HepG2 (cell line): ENCODE measurements at regions not wholly inside any gene's neighbourhood (a gene's known extent, or its start where the extent isn't known, plus 50 kb on each side); places are given as distances from the start of the nearest gene placed in this dataset.

ENCODE experiments used
- FOXK2 ChIP-seq: fragments of 450-650 bp; IDR thresholded peaks from 2 replicates; pipeline ENCODE4 v1.6.1; 2016
- HNF1B ChIP-seq: sonication (generic); formaldehyde crosslinking; IDR thresholded peaks from 2 replicates; pipeline ENCODE4 v1.5.1; 2020; ENCODE audit warnings: mild to moderate bottlenecking, moderate library complexity, missing genetic modification reagents
- HNF4G ChIP-seq, 2 experiments: sonication (generic) in 1 of 2; formaldehyde crosslinking in 1 of 2; IDR thresholded peaks; 2 replicates each; pipeline versions ENCODE4 v1.4.0 to v1.6.1; 2011 to 2020; ENCODE audit warnings: borderline replicate concordance in 2 of 2, low read depth in 2 of 2, mild to moderate bottlenecking in 2 of 2, low read length in 1 of 2, missing genetic modification reagents in 1 of 2, moderate library complexity in 1 of 2
- LCORL ChIP-seq, 2 experiments: fragments of 450-650 bp in 1 of 2; sonication (generic) in 1 of 2; formaldehyde crosslinking in 1 of 2; IDR thresholded peaks; 2 replicates each; pipeline versions ENCODE4 v1.5.0 to v1.6.1; 2017 to 2020; ENCODE audit warnings: antibody characterized with exemption in 1 of 2, missing genetic modification reagents in 1 of 2
- MAX ChIP-seq: IDR thresholded peaks from 2 replicates; pipeline ENCODE4 v1.6.1; 2012; ENCODE audit warnings: inconsistent platforms
- POLR2A ChIP-seq, 2 experiments: IDR thresholded peaks; 2 replicates each; pipeline ENCODE4 v1.6.1; 2011; ENCODE audit warnings: low read depth in 2 of 2, low read length in 2 of 2, mild to moderate bottlenecking in 1 of 2, moderate library complexity in 1 of 2; ENCODE audit not compliant: insufficient read depth in 1 of 2
- PPARG ChIP-seq: conservative IDR thresholded peaks from 2 replicates; pipeline ENCODE4 v1.6.1; 2016; ENCODE audit warnings: missing biosample characterization, missing genetic modification reagents
- SAFB2 ChIP-seq: sonication (generic); formaldehyde crosslinking; IDR thresholded peaks from 2 replicates; pipeline ENCODE4 v1.5.1; 2020; ENCODE audit warnings: missing genetic modification reagents, low read depth, mild to moderate bottlenecking, borderline replicate concordance
- SIN3B ChIP-seq: fragments of 150-350 bp; IDR thresholded peaks from 2 replicates; pipeline ENCODE4 v1.6.1; 2014; ENCODE audit warnings: low read length
- SKI ChIP-seq: fragments of 450-650 bp; IDR thresholded peaks from one replicate; pipeline ENCODE4 v1.6.1; 2018; ENCODE audit warnings: mild to moderate bottlenecking; ENCODE audit not compliant: partially characterized antibody
- ZNF17 ChIP-seq: sonication (generic); formaldehyde crosslinking; IDR thresholded peaks from 2 replicates; pipeline ENCODE4 v1.5.0; 2020; ENCODE audit warnings: mild to moderate bottlenecking, missing genetic modification reagents
- ZNF274 ChIP-seq: sonication (generic); formaldehyde crosslinking; IDR thresholded peaks from 2 replicates; pipeline ENCODE4 v1.5.1; 2020; ENCODE audit warnings: mild to moderate bottlenecking, missing genetic modification reagents
- ZNF3 ChIP-seq: IDR thresholded peaks from 2 replicates; pipeline ENCODE4 v1.7.0; 2017; ENCODE audit warnings: inconsistent platforms
- ZNF451 ChIP-seq: sonication (generic); formaldehyde crosslinking; IDR thresholded peaks from 2 replicates; pipeline ENCODE4 v1.5.0; 2020; ENCODE audit warnings: mild to moderate bottlenecking, missing genetic modification reagents
- ZNF501 ChIP-seq: sonication (generic); formaldehyde crosslinking; IDR thresholded peaks from 2 replicates; pipeline ENCODE4 v1.5.1; 2020; ENCODE audit warnings: mild to moderate bottlenecking, moderate library complexity, missing genetic modification reagents
- ZNF572 ChIP-seq: sonication (generic); formaldehyde crosslinking; IDR thresholded peaks from 2 replicates; pipeline ENCODE4 v1.5.1; 2020; ENCODE audit warnings: mild to moderate bottlenecking, missing genetic modification reagents
- ZNF605 ChIP-seq: sonication (generic); formaldehyde crosslinking; IDR thresholded peaks from 2 replicates; pipeline ENCODE4 v1.8.0; 2022; ENCODE audit warnings: mild to moderate bottlenecking, missing genetic modification reagents
- ZNF746 ChIP-seq: sonication (generic); formaldehyde crosslinking; IDR thresholded peaks from 2 replicates; pipeline ENCODE4 v1.8.0; 2022; ENCODE audit warnings: mild to moderate bottlenecking, missing genetic modification reagents
- TF ChIP-seq, protein P1 (sequence below): sonication (generic); formaldehyde crosslinking; IDR thresholded peaks from 2 replicates; pipeline ENCODE4 v1.4.0; 2020; ENCODE audit warnings: missing genetic modification reagents
- TF ChIP-seq, protein P2 (sequence below): IDR thresholded peaks from 2 replicates; pipeline ENCODE4 v1.6.1; 2016; ENCODE audit warnings: missing compliant biosample characterization, missing genetic modification reagents, borderline replicate concordance

GRCh38 chr15:99452728-99453636, 112.8 kb upstream of the MEF2A start (continued):
- TF ChIP-seq MAX (peak; percentile 63), ZNF274 (0 out of 2 replicates have a peak, but pooled peaks have one; percentile 22), ZNF17 (CRISPR knock-in tag) (no peak), ZNF3 (CRISPR knock-in tag) (no peak), LCORL (IDR thresholded peaks at IDR 0.05) (no peak), LCORL (CRISPR knock-in tag; IDR thresholded peaks at IDR 0.05) (no peak), ZNF746 (CRISPR knock-in tag) (no peak), ZNF572 (0 out of 2 replicates have a peak, but pooled peaks have one; percentile 62), ZNF451 (CRISPR knock-in tag) (no peak), PPARG (CRISPR knock-in tag) (no peak), FOXK2 (no peak), SKI (no peak), POLR2A (IDR thresholded peaks at IDR 0.05; ENCODE audit: insufficient read depth in 1 of 2, low read depth in 2 of 2, low read length in 2 of 2) (no peak), SAFB2 (no peak), ZNF501 (CRISPR knock-in tag) (peak; percentile 44; the same call in 1 of the 2 replicates), HNF4G (IDR thresholded peaks at IDR 0.05; ENCODE audit: borderline replicate concordance, low read depth, low read length) (peak; percentile 5; the same call in 1 of the 2 replicates), HNF4G (CRISPR knock-in tag; IDR thresholded peaks at IDR 0.05; ENCODE audit: borderline replicate concordance, low read depth) (no peak), SIN3B (no peak), ZNF605 (no peak), HNF1B (peak; percentile 72)
- TF ChIP-seq, protein P1, sequence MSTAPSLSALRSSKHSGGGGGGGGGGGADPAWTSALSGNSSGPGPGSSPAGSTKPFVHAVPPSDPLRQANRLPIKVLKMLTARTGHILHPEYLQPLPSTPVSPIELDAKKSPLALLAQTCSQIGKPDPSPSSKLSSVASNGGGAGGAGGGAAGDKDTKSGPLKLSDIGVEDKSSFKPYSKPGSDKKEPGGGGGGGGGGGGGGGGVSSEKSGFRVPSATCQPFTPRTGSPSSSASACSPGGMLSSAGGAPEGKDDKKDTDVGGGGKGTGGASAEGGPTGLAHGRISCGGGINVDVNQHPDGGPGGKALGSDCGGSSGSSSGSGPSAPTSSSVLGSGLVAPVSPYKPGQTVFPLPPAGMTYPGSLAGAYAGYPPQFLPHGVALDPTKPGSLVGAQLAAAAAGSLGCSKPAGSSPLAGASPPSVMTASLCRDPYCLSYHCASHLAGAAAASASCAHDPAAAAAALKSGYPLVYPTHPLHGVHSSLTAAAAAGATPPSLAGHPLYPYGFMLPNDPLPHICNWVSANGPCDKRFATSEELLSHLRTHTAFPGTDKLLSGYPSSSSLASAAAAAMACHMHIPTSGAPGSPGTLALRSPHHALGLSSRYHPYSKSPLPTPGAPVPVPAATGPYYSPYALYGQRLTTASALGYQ (CRISPR knock-in tag): no peak
- TF ChIP-seq, protein P2, sequence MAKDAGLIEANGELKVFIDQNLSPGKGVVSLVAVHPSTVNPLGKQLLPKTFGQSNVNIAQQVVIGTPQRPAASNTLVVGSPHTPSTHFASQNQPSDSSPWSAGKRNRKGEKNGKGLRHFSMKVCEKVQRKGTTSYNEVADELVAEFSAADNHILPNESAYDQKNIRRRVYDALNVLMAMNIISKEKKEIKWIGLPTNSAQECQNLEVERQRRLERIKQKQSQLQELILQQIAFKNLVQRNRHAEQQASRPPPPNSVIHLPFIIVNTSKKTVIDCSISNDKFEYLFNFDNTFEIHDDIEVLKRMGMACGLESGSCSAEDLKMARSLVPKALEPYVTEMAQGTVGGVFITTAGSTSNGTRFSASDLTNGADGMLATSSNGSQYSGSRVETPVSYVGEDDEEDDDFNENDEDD (CRISPR knock-in tag): no peak
